ENCODE measurements at regions not wholly inside any gene's neighbourhood (a gene's known extent, or its start where the extent isn't known, plus 50 kb on each side); places are given as distances from the start of the nearest gene placed in this dataset.

- H3K27ac ChIP-seq: no peak overlapping the region
- intact Hi-C loops (cut with DNase I): no loop called here
- TF ChIP-seq POLR2A (IDR thresholded peaks at IDR 0.05): no peak
- TF ChIP-seq, protein P1, sequence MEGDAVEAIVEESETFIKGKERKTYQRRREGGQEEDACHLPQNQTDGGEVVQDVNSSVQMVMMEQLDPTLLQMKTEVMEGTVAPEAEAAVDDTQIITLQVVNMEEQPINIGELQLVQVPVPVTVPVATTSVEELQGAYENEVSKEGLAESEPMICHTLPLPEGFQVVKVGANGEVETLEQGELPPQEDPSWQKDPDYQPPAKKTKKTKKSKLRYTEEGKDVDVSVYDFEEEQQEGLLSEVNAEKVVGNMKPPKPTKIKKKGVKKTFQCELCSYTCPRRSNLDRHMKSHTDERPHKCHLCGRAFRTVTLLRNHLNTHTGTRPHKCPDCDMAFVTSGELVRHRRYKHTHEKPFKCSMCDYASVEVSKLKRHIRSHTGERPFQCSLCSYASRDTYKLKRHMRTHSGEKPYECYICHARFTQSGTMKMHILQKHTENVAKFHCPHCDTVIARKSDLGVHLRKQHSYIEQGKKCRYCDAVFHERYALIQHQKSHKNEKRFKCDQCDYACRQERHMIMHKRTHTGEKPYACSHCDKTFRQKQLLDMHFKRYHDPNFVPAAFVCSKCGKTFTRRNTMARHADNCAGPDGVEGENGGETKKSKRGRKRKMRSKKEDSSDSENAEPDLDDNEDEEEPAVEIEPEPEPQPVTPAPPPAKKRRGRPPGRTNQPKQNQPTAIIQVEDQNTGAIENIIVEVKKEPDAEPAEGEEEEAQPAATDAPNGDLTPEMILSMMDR (IDR thresholded peaks at IDR 0.05): no peak
- WGBS, 4 donors: 90 to 93% (median 92%) methylated on average over 3 to 6 of the region's 6 CpGs
- H3K4me3 ChIP-seq: no peak overlapping the region
- no peaks in the 10 kb centered on the region for H3K36me3 ChIP-seq (replicated peaks in 1 of 2)
- no peak for DNase-seq
- H3K27me3 ChIP-seq: no peaks in the 10 kb centered on the region
- no peaks in the 10 kb centered on the region for H3K4me1 ChIP-seq (replicated peaks in 1 of 2)
- no peaks in the 10 kb centered on the region for H3K9me3 ChIP-seq (replicated peaks in 1 of 3)
These were observed 86.3 kb upstream of the TOX3 start for GRCh38 chr16:52633230-52633629.

- TF ChIP-seq, protein P1 (IDR thresholded peaks at IDR 0.05): no peak
- TF ChIP-seq POLR2A (IDR thresholded peaks at IDR 0.05): no peak
These were observed 84.8 kb upstream of the TOX3 start for GRCh38 chr16:52631711-52632110.

GRCh38 chr16:52630711-52631110 is 83.8 kb upstream of the TOX3 start:
- H3K36me3 ChIP-seq (replicated peaks in 1 of 2): no peaks in the 10 kb centered on the region
- WGBS, 4 donors: 32 to 71% (median 60%) methylated on average over 2 of the region's 2 CpGs
- TF ChIP-seq, protein P1 (IDR thresholded peaks at IDR 0.05): no peak
- no peak for TF ChIP-seq POLR2A (IDR thresholded peaks at IDR 0.05)

More at GRCh38 chr16:52631711-52632110, 84.8 kb upstream of the TOX3 start:
- no peak overlapping the region for H3K27ac ChIP-seq
- intact Hi-C loops (cut with DNase I): no loop called here
- DNase-seq: no peak
- WGBS, 4 donors: 92 to 96% (median 92%) methylated on average over 2 of the region's 2 CpGs
- no peaks in the 10 kb centered on the region for H3K9me3 ChIP-seq (replicated peaks in 1 of 3)
- no peaks in the 10 kb centered on the region for H3K27me3 ChIP-seq
- no peaks in the 10 kb centered on the region for H3K4me1 ChIP-seq (replicated peaks in 1 of 2)
- no peaks in the 10 kb centered on the region for H3K36me3 ChIP-seq (replicated peaks in 1 of 2)
- H3K4me3 ChIP-seq: no peak overlapping the region

GRCh38 chr16:52629296-52629695 is 82.4 kb upstream of the TOX3 start:
- H3K27me3 ChIP-seq: no peaks in the 10 kb centered on the region
- TF ChIP-seq, protein P1 (IDR thresholded peaks at IDR 0.05): no peak
- no peak for TF ChIP-seq POLR2A (IDR thresholded peaks at IDR 0.05)
- no peak overlapping the region for H3K27ac ChIP-seq
- no peaks in the 10 kb centered on the region for H3K9me3 ChIP-seq (replicated peaks in 1 of 3)
- 56 to 66% (median 61%) methylated on average over 4 of the region's 4 CpGs for WGBS, 4 donors
- no peak overlapping the region for H3K4me3 ChIP-seq
- intact Hi-C loops (cut with DNase I): no loop called here
- no peaks in the 10 kb centered on the region for H3K36me3 ChIP-seq (replicated peaks in 1 of 2)
- no peak for DNase-seq
- no peaks in the 10 kb centered on the region for H3K4me1 ChIP-seq (replicated peaks in 1 of 2)

More at GRCh38 chr16:52630711-52631110, 83.8 kb upstream of the TOX3 start:
- no peaks in the 10 kb centered on the region for H3K4me1 ChIP-seq (replicated peaks in 1 of 2)
- H3K27me3 ChIP-seq: no peaks in the 10 kb centered on the region
- no peak overlapping the region for H3K4me3 ChIP-seq
- H3K9me3 ChIP-seq (replicated peaks in 1 of 3): no peaks in the 10 kb centered on the region
- H3K27ac ChIP-seq: no peak overlapping the region
- DNase-seq: no peak
- intact Hi-C loops (cut with DNase I): no loop called here
